Nephron (organoid): ENCODE measurements at regions not wholly inside any gene's neighbourhood (a gene's known extent, or its start where the extent isn't known, plus 50 kb on each side); places are given as distances from the start of the nearest gene placed in this dataset.

Source experiments
- H3K27ac Mint-ChIP-seq, 3 experiments: 2 replicates each; pipeline ENCODE4 v1.8.0; 2020; ENCODE audit warnings: mixed read lengths in 3 of 3, mild to moderate bottlenecking in 2 of 3, moderate library complexity in 1 of 3
- H3K27me3 Mint-ChIP-seq: 2 replicates; pipeline ENCODE4 v1.8.0; 2021; ENCODE audit warnings: low read depth, mild to moderate bottlenecking, moderate library complexity, mixed read lengths
- H3K36me3 Mint-ChIP-seq: 2 replicates; pipeline ENCODE4 v1.8.0; 2020; ENCODE audit warnings: low read depth, mixed read lengths
- H3K4me1 Mint-ChIP-seq: 2 replicates; pipeline ENCODE4 v1.8.0; 2020; ENCODE audit warnings: mixed read lengths
- H3K4me3 Mint-ChIP-seq, 3 experiments: 2 replicates each; pipeline ENCODE4 v1.8.0; 2020; ENCODE audit warnings: mild to moderate bottlenecking in 3 of 3, mixed read lengths in 3 of 3, moderate library complexity in 2 of 3
- H3K9me3 Mint-ChIP-seq: 2 replicates; pipeline ENCODE4 v1.8.0; 2020; ENCODE audit warnings: mixed read lengths
- TF ChIP-seq, protein P1 (sequence below), 3 experiments: fragments of 200-600 bp; sonication (generic); IDR thresholded peaks; one replicate each; pipeline ENCODE4 v1.5.0; 2021; ENCODE audit warnings: antibody characterized with exemption in 3 of 3; ENCODE audit not compliant: unreplicated experiment in 3 of 3

GRCh38 chr6:78435671-78436070, 431.7 kb upstream of the IRAK1BP1 start:
- Mint-ChIP-seq H3K27me3 (no peaks in the 10 kb centered on the region), H3K4me3 (no peak overlapping the region), H3K27ac (no peak overlapping the region), H3K36me3 (no peaks in the 10 kb centered on the region), H3K4me1 (no peaks in the 10 kb centered on the region), H3K9me3 (no peaks in the 10 kb centered on the region)
- TF ChIP-seq, protein P1, sequence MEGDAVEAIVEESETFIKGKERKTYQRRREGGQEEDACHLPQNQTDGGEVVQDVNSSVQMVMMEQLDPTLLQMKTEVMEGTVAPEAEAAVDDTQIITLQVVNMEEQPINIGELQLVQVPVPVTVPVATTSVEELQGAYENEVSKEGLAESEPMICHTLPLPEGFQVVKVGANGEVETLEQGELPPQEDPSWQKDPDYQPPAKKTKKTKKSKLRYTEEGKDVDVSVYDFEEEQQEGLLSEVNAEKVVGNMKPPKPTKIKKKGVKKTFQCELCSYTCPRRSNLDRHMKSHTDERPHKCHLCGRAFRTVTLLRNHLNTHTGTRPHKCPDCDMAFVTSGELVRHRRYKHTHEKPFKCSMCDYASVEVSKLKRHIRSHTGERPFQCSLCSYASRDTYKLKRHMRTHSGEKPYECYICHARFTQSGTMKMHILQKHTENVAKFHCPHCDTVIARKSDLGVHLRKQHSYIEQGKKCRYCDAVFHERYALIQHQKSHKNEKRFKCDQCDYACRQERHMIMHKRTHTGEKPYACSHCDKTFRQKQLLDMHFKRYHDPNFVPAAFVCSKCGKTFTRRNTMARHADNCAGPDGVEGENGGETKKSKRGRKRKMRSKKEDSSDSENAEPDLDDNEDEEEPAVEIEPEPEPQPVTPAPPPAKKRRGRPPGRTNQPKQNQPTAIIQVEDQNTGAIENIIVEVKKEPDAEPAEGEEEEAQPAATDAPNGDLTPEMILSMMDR (IDR thresholded peaks at IDR 0.05; ENCODE audit: unreplicated experiment in 3 of 3): no peak

- Mint-ChIP-seq H3K4me1 (no peaks in the 10 kb centered on the region), H3K27me3 (no peaks in the 10 kb centered on the region), H3K27ac (no peak overlapping the region), H3K9me3 (no peaks in the 10 kb centered on the region), H3K36me3 (no peaks in the 10 kb centered on the region), H3K4me3 (no peak overlapping the region)
- TF ChIP-seq, protein P1 (IDR thresholded peaks at IDR 0.05; ENCODE audit: unreplicated experiment in 3 of 3): no peak
These were observed 431.0 kb upstream of the IRAK1BP1 start for GRCh38 chr6:78436335-78436734.

- H3K9me3 Mint-ChIP-seq: no peaks in the 10 kb centered on the region
- no peaks in the 10 kb centered on the region for H3K4me1 Mint-ChIP-seq
- H3K27ac Mint-ChIP-seq: no peak overlapping the region
- no peaks in the 10 kb centered on the region for H3K27me3 Mint-ChIP-seq
- no peak overlapping the region for H3K4me3 Mint-ChIP-seq
- no peaks in the 10 kb centered on the region for H3K36me3 Mint-ChIP-seq
- TF ChIP-seq, protein P1 (IDR thresholded peaks at IDR 0.05; ENCODE audit: unreplicated experiment in 3 of 3): no peak
These were observed 429.2 kb upstream of the IRAK1BP1 start for GRCh38 chr6:78438135-78438534.

GRCh38 chr6:78460711-78461110, 406.6 kb upstream of the IRAK1BP1 start:
- Mint-ChIP-seq H3K4me3 (no peak overlapping the region), H3K36me3 (no peaks in the 10 kb centered on the region), H3K9me3 (peaks cover 5% of the 10 kb centered on the region), H3K27ac (no peak overlapping the region), H3K27me3 (no peaks in the 10 kb centered on the region), H3K4me1 (no peaks in the 10 kb centered on the region)
- TF ChIP-seq, protein P1 (IDR thresholded peaks at IDR 0.05; ENCODE audit: unreplicated experiment in 3 of 3): no peak

DNA sequence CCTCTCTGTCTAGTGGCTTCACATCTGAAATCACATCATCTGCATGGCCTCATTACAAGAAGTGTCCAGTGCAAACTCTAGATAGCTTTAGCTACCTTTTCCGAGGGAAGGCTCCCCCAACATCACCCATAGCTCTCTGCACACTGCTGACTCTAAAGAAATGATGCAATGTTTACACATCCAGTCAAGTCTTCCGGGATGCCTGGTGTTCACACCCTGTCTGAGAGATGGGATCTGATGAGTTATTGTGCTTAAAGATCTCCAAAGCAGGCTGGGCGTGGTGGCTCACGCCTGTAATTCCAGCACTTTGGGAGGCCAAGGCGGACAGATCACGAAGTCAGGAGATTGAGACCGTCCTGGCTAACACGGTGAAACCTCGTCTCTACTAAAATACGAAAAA, 404.6 kb upstream of the IRAK1BP1 start:
- Mint-ChIP-seq H3K4me3 (no peak overlapping the region), H3K9me3 (peaks cover 3% of the 10 kb centered on the region), H3K27me3 (no peaks in the 10 kb centered on the region), H3K27ac (no peak overlapping the region), H3K36me3 (no peaks in the 10 kb centered on the region), H3K4me1 (no peaks in the 10 kb centered on the region)
- TF ChIP-seq, protein P1 (IDR thresholded peaks at IDR 0.05; ENCODE audit: unreplicated experiment in 3 of 3): no peak

DNA sequence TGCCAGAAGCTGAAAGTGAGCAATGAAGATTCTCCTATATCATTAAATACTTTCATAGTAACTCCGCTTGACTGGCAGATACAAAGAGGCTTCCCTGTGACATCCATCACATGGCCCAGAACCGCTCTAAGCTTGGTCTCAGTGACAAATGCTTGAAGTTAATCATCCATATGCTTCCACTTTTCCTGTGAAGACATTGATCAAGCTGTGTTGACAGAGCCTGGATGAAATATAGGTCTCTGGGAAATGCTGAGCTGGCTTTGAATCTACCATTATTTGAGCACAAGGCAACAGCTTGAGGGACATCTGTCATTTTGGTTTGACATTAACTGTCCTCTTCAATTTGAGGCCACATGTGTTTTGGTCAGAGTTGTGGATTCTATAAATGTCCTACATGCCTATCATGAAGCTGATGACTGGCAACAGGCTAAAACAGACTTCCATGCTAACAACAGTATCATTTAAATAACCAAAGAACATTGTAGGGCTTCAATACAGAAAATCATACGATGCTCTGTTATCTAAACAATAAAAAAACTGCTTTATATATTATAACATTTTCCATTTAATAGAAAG, 402.2 kb upstream of the IRAK1BP1 start:
- TF ChIP-seq, protein P1 (IDR thresholded peaks at IDR 0.05; ENCODE audit: unreplicated experiment in 3 of 3): no peak
- H3K4me3 Mint-ChIP-seq: no peak overlapping the region
- no peaks in the 10 kb centered on the region for H3K36me3 Mint-ChIP-seq
- H3K9me3 Mint-ChIP-seq: peaks cover 16% of the 10 kb centered on the region
- H3K27me3 Mint-ChIP-seq: no peaks in the 10 kb centered on the region
- H3K4me1 Mint-ChIP-seq: no peaks in the 10 kb centered on the region
- H3K27ac Mint-ChIP-seq: no peak overlapping the region
